BLaER1 (cell line): ENCODE measurements at regions not wholly inside any gene's neighbourhood (a gene's known extent, or its start where the extent isn't known, plus 50 kb on each side); places are given as distances from the start of the nearest gene placed in this dataset.

ENCODE experiments used
- H3K27ac ChIP-seq: shearing (Covaris generic); formaldehyde crosslinking; 2 replicates; pipeline ENCODE4 v1.8.1; 2022
- H3K27me3 ChIP-seq: shearing (Covaris generic); formaldehyde crosslinking; 2 replicates; pipeline ENCODE4 v1.8.1; 2022
- H3K36me3 ChIP-seq: shearing (Covaris generic); formaldehyde crosslinking; 2 replicates; pipeline ENCODE4 v1.8.1; 2022
- H3K4me1 ChIP-seq: shearing (Covaris generic); formaldehyde crosslinking; 2 replicates; pipeline ENCODE4 v1.8.1; 2022
- H3K4me2 ChIP-seq: shearing (Covaris generic); formaldehyde crosslinking; 2 replicates; pipeline ENCODE4 v1.8.1; 2022
- H3K4me3 ChIP-seq: shearing (Covaris generic); formaldehyde crosslinking; 2 replicates; pipeline ENCODE4 v1.8.1; 2022
- H3K9ac ChIP-seq: shearing (Covaris generic); formaldehyde crosslinking; 2 replicates; pipeline ENCODE4 v1.8.1; 2022
- H3K9me3 ChIP-seq: shearing (Covaris generic); formaldehyde crosslinking; 2 replicates; pipeline ENCODE4 v1.8.1; 2022
- H4K20me1 ChIP-seq: shearing (Covaris generic); formaldehyde crosslinking; 2 replicates; pipeline ENCODE4 v1.8.1; 2022
- Cebpa-rat ChIP-seq: shearing (Covaris generic); IDR thresholded peaks from 2 replicates; pipeline ENCODE4 v1.8.1; 2022

GRCh38 chr16:66058172-66058691, 308.3 kb upstream of the CDH5 start:
- no peak overlapping the region for H3K9ac ChIP-seq
- H3K36me3 ChIP-seq: no peaks in the 10 kb centered on the region
- no peak overlapping the region for H3K27ac ChIP-seq
- no peak overlapping the region for H3K4me3 ChIP-seq
- H3K9me3 ChIP-seq: no peaks in the 10 kb centered on the region
- H4K20me1 ChIP-seq: no peaks in the 10 kb centered on the region
- H3K27me3 ChIP-seq: no peaks in the 10 kb centered on the region
- peaks cover 18% of the 10 kb centered on the region for H3K4me1 ChIP-seq
- H3K4me2 ChIP-seq: no peak overlapping the region
- no peak for TF ChIP-seq Cebpa-rat

- H3K27ac ChIP-seq: no peak overlapping the region
- no peak for TF ChIP-seq Cebpa-rat
- H3K4me2 ChIP-seq: no peak overlapping the region
- H3K4me1 ChIP-seq: peaks cover 18% of the 10 kb centered on the region
- H3K9ac ChIP-seq: no peak overlapping the region
- no peaks in the 10 kb centered on the region for H4K20me1 ChIP-seq
- H3K36me3 ChIP-seq: no peaks in the 10 kb centered on the region
- H3K9me3 ChIP-seq: no peaks in the 10 kb centered on the region
- no peaks in the 10 kb centered on the region for H3K27me3 ChIP-seq
- no peak overlapping the region for H3K4me3 ChIP-seq
Measured at GRCh38 chr16:66057057-66057456, 309.4 kb upstream of the CDH5 start.

GRCh38 chr16:66054095-66054494, 312.4 kb upstream of the CDH5 start:
- Histone ChIP-seq H3K27ac (no peak overlapping the region), H3K4me2 (no peak overlapping the region), H3K36me3 (no peaks in the 10 kb centered on the region), H3K4me1 (peaks cover 14% of the 10 kb centered on the region), H4K20me1 (no peaks in the 10 kb centered on the region), H3K9me3 (no peaks in the 10 kb centered on the region), H3K4me3 (no peak overlapping the region), H3K27me3 (no peaks in the 10 kb centered on the region), H3K9ac (no peak overlapping the region)
- TF ChIP-seq Cebpa-rat: no peak

GRCh38 chr16:66052745-66053144, 313.7 kb upstream of the CDH5 start:
- Histone ChIP-seq H3K4me1 (peaks cover 14% of the 10 kb centered on the region), H3K36me3 (no peaks in the 10 kb centered on the region), H3K4me3 (no peak overlapping the region), H4K20me1 (no peaks in the 10 kb centered on the region), H3K9me3 (no peaks in the 10 kb centered on the region), H3K27ac (no peak overlapping the region), H3K27me3 (no peaks in the 10 kb centered on the region), H3K4me2 (no peak overlapping the region), H3K9ac (no peak overlapping the region)
- TF ChIP-seq Cebpa-rat: no peak

GRCh38 chr16:66050991-66051390, 315.5 kb upstream of the CDH5 start:
- Histone ChIP-seq H3K27ac (no peak overlapping the region), H3K4me2 (no peak overlapping the region), H3K36me3 (no peaks in the 10 kb centered on the region), H3K9ac (no peak overlapping the region), H3K27me3 (no peaks in the 10 kb centered on the region), H3K4me1 (peaks cover 9% of the 10 kb centered on the region), H4K20me1 (no peaks in the 10 kb centered on the region), H3K4me3 (no peak overlapping the region), H3K9me3 (no peaks in the 10 kb centered on the region)
- no peak for TF ChIP-seq Cebpa-rat

GRCh38 chr16:66049865-66050264, 316.6 kb upstream of the CDH5 start:
- Histone ChIP-seq H3K4me2 (no peak overlapping the region), H3K27ac (no peak overlapping the region), H3K4me3 (no peak overlapping the region), H4K20me1 (no peaks in the 10 kb centered on the region), H3K4me1 (no peaks in the 10 kb centered on the region), H3K27me3 (no peaks in the 10 kb centered on the region), H3K9ac (no peak overlapping the region), H3K9me3 (no peaks in the 10 kb centered on the region), H3K36me3 (no peaks in the 10 kb centered on the region)
- TF ChIP-seq Cebpa-rat: no peak

- no peak for TF ChIP-seq Cebpa-rat
- H4K20me1 ChIP-seq: no peaks in the 10 kb centered on the region
- no peaks in the 10 kb centered on the region; the same call in 1 of the 2 replicates for H3K4me1 ChIP-seq
- H3K36me3 ChIP-seq: no peaks in the 10 kb centered on the region
- H3K27me3 ChIP-seq: no peaks in the 10 kb centered on the region
- no peaks in the 10 kb centered on the region for H3K9me3 ChIP-seq
- no peak overlapping the region for H3K4me2 ChIP-seq
- no peak overlapping the region for H3K9ac ChIP-seq
- H3K27ac ChIP-seq: no peak overlapping the region
- no peak overlapping the region for H3K4me3 ChIP-seq
Measured at GRCh38 chr16:66045626-66046025, 320.9 kb upstream of the CDH5 start.

- Histone ChIP-seq H3K27ac (no peak overlapping the region), H3K9me3 (no peaks in the 10 kb centered on the region), H3K36me3 (no peaks in the 10 kb centered on the region), H4K20me1 (no peaks in the 10 kb centered on the region), H3K4me2 (no peak overlapping the region), H3K27me3 (no peaks in the 10 kb centered on the region), H3K4me1 (peaks cover 10% of the 10 kb centered on the region), H3K9ac (no peak overlapping the region), H3K4me3 (no peak overlapping the region)
- no peak for TF ChIP-seq Cebpa-rat
Measured at GRCh38 chr16:66044556-66044955, 321.9 kb upstream of the CDH5 start.

GRCh38 chr16:66044089-66044488, 322.4 kb upstream of the CDH5 start:
- no peak overlapping the region for H3K4me3 ChIP-seq
- H3K9me3 ChIP-seq: no peaks in the 10 kb centered on the region
- no peaks in the 10 kb centered on the region for H3K27me3 ChIP-seq
- no peaks in the 10 kb centered on the region for H3K36me3 ChIP-seq
- no peak overlapping the region for H3K4me2 ChIP-seq
- no peak for TF ChIP-seq Cebpa-rat
- H4K20me1 ChIP-seq: no peaks in the 10 kb centered on the region
- H3K4me1 ChIP-seq: peaks cover 14% of the 10 kb centered on the region
- H3K27ac ChIP-seq: no peak overlapping the region
- H3K9ac ChIP-seq: no peak overlapping the region

GRCh38 chr16:66043326-66043725, 323.2 kb upstream of the CDH5 start:
- TF ChIP-seq Cebpa-rat: no peak
- H3K27me3 ChIP-seq: no peaks in the 10 kb centered on the region
- H3K9ac ChIP-seq: no peak overlapping the region
- H3K4me1 ChIP-seq: peaks cover 14% of the 10 kb centered on the region
- H4K20me1 ChIP-seq: no peaks in the 10 kb centered on the region
- H3K9me3 ChIP-seq: no peaks in the 10 kb centered on the region
- no peak overlapping the region for H3K27ac ChIP-seq
- H3K4me2 ChIP-seq: no peak overlapping the region
- no peaks in the 10 kb centered on the region for H3K36me3 ChIP-seq
- H3K4me3 ChIP-seq: no peak overlapping the region

GRCh38 chr16:66042341-66042740, 324.1 kb upstream of the CDH5 start:
- H3K36me3 ChIP-seq: no peaks in the 10 kb centered on the region
- TF ChIP-seq Cebpa-rat: no peak
- peaks cover 14% of the 10 kb centered on the region for H3K4me1 ChIP-seq
- H3K9ac ChIP-seq: no peak overlapping the region
- H3K4me3 ChIP-seq: no peak overlapping the region
- no peaks in the 10 kb centered on the region for H4K20me1 ChIP-seq
- no peak overlapping the region for H3K27ac ChIP-seq
- H3K4me2 ChIP-seq: no peak overlapping the region
- no peaks in the 10 kb centered on the region for H3K9me3 ChIP-seq
- no peaks in the 10 kb centered on the region for H3K27me3 ChIP-seq
